Tibial nerve (tissue), 4 donors: ENCODE measurements at regions not wholly inside any gene's neighbourhood (a gene's known extent, or its start where the extent isn't known, plus 50 kb on each side); places are given as distances from the start of the nearest gene placed in this dataset.

Experiments used
- DNase-seq, 2 donors: peaks; one replicate each; pipeline ENCODE4 v3.0.0-alpha.2; 2019; ENCODE audit warnings: low spot score in 2 of 2
- H3K27ac ChIP-seq, 4 donors: fragments of 200-600 bp; sonication (generic) in 3 of 4; one replicate each; pipeline ENCODE4 v1.5.1; 2017 to 2019; ENCODE audit warnings: mild to moderate bottlenecking in 1 of 4
- H3K27me3 ChIP-seq, 2 donors: fragments of 200-600 bp; sonication (generic) in 1 of 2; one replicate each; pipeline versions ENCODE4 v1.5.1 to v1.6.0; 2017 to 2019
- H3K36me3 ChIP-seq, 3 donors: fragments of 200-600 bp; sonication (generic); one replicate each; pipeline ENCODE4 v1.5.1; 2018 to 2019
- H3K4me1 ChIP-seq, 4 donors: fragments of 200-600 bp; sonication (generic) in 3 of 4; one replicate each; pipeline ENCODE4 v1.5.1; 2017 to 2019
- H3K4me3 ChIP-seq, 4 donors: fragments of 200-600 bp; sonication (generic) in 3 of 4; one replicate each; pipeline ENCODE4 v1.5.1; 2017 to 2019; ENCODE audit warnings: mild to moderate bottlenecking in 1 of 4, moderate library complexity in 1 of 4
- H3K9me3 ChIP-seq, 4 donors: fragments of 200-600 bp; sonication (generic) in 3 of 4; one replicate each; pipeline ENCODE4 v1.5.1; 2017 to 2019
- EP300 ChIP-seq, 2 donors: sonication (generic); formaldehyde crosslinking; IDR thresholded peaks; one replicate each; pipeline ENCODE4 v1.6.1; 2017; ENCODE audit warnings: antibody characterized with exemption in 2 of 2, mild to moderate bottlenecking in 1 of 2
- POLR2A ChIP-seq, 2 donors: fragments of 450-650 bp; IDR thresholded peaks; one replicate each; pipeline ENCODE4 v1.6.1; 2017; ENCODE audit warnings: antibody characterized with exemption in 2 of 2, mild to moderate bottlenecking in 2 of 2, moderate library complexity in 2 of 2
- WGBS, 2 donors: methylation state at CpG; one replicate each; pipeline ENCODE4 v1.1.5; 2018; 5-methylcytosine and 5-hydroxymethylcytosine counted together
- TF ChIP-seq, protein P1 (sequence below), 5 experiments: fragments of 200-600 bp in 3 of 5; fragments of 450-650 bp in 2 of 5; sonication (generic) in 3 of 5; IDR thresholded peaks; one replicate each; pipeline ENCODE4 v1.5.1; 2016 to 2019; ENCODE audit warnings: antibody characterized with exemption in 5 of 5, mild to moderate bottlenecking in 3 of 5, moderate library complexity in 2 of 5

DNA sequence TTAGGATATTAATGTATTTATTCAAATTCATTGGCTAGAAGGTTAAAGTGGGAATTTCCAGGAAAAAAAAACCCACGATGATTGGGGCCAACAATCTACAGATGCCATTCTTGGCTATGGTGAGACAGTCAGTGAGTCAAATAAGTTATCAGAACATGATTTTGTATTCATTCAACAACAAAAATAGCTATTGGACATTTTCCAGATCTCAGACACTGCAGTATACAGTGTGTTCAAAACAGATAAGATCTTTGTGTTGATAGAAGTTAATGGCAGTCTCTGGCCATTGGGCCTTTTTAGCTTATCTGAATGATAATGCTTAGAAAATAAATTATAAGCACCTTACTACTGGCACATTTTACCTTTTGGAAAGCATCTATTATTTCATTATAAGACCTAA lies 547.7 kb downstream of the MAT2B start:
- DNase-seq, result no peak
- Histone ChIP-seq H3K9me3 (no peaks in the 10 kb centered on the region), H3K4me3 (no peak overlapping the region), H3K27me3 (no peaks in the 10 kb centered on the region), H3K4me1 (no peaks in the 10 kb centered on the region), H3K27ac (no peak overlapping the region), H3K36me3 (no peaks in the 10 kb centered on the region)
- TF ChIP-seq, protein P1, sequence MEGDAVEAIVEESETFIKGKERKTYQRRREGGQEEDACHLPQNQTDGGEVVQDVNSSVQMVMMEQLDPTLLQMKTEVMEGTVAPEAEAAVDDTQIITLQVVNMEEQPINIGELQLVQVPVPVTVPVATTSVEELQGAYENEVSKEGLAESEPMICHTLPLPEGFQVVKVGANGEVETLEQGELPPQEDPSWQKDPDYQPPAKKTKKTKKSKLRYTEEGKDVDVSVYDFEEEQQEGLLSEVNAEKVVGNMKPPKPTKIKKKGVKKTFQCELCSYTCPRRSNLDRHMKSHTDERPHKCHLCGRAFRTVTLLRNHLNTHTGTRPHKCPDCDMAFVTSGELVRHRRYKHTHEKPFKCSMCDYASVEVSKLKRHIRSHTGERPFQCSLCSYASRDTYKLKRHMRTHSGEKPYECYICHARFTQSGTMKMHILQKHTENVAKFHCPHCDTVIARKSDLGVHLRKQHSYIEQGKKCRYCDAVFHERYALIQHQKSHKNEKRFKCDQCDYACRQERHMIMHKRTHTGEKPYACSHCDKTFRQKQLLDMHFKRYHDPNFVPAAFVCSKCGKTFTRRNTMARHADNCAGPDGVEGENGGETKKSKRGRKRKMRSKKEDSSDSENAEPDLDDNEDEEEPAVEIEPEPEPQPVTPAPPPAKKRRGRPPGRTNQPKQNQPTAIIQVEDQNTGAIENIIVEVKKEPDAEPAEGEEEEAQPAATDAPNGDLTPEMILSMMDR (IDR thresholded peaks at IDR 0.05), result no peak
- no peak for TF ChIP-seq EP300 (IDR thresholded peaks at IDR 0.05)
- TF ChIP-seq POLR2A (IDR thresholded peaks at IDR 0.05), result no peak
- WGBS, 2 donors, result 38% methylated on average over 1 of the region's 1 CpG

DNA sequence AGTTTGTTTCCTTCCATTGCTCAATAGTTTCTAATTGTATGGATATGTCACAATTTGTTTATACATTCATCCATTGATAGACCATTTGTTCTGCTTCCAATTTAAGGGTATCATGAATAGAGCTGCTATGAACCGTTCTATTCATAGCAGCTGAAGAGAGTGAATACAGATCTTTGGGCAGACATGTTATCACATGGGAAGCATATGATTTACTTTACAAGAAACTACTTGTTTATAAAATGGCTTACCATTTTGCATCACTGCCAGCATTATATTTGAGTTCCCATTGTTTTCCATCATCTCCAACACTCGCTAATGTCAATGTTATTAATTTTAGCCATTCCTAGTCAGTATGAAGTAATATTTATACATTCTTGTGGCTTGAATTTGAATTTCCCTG lies 549.0 kb downstream of the MAT2B start:
- H3K4me3 ChIP-seq, result no peak overlapping the region
- WGBS, 2 donors, result 41 to 52% methylated on average over 2 of the region's 2 CpGs
- no peaks in the 10 kb centered on the region for H3K9me3 ChIP-seq
- TF ChIP-seq, protein P1 (IDR thresholded peaks at IDR 0.05), result no peak
- no peak for TF ChIP-seq POLR2A (IDR thresholded peaks at IDR 0.05)
- TF ChIP-seq EP300 (IDR thresholded peaks at IDR 0.05), result no peak
- no peaks in the 10 kb centered on the region for H3K27me3 ChIP-seq
- no peaks in the 10 kb centered on the region for H3K36me3 ChIP-seq
- no peak for DNase-seq
- no peak overlapping the region for H3K27ac ChIP-seq
- H3K4me1 ChIP-seq, result no peaks in the 10 kb centered on the region

DNA sequence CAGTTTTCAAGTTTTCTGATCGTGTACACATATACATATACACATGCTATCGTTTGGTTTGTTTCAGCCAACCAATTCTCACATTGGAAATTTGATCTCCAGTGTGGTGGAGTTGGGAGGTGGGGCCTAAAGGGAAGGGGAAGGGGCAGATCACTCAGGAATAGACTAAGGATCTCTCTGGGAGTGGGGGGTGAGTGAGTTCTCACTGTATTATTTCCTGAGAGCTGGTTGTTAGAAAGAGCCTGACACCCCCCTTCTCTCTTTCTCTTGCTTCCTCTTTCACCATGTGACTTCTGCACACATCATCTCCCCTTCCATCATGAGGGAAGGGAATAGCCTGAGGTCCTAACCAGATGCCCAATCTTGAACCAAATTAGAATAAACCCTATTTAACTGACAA lies 551.7 kb downstream of the MAT2B start:
- no peaks in the 10 kb centered on the region for H3K27me3 ChIP-seq
- H3K4me1 ChIP-seq, result no peaks in the 10 kb centered on the region
- 75 to 76% methylated on average over 2 of the region's 2 CpGs for WGBS, 2 donors
- DNase-seq, result no peak
- H3K27ac ChIP-seq, result no peak overlapping the region
- H3K4me3 ChIP-seq, result no peak overlapping the region
- no peaks in the 10 kb centered on the region for H3K9me3 ChIP-seq
- H3K36me3 ChIP-seq, result no peaks in the 10 kb centered on the region
- TF ChIP-seq POLR2A (IDR thresholded peaks at IDR 0.05) (no peak), EP300 (IDR thresholded peaks at IDR 0.05) (no peak)
- TF ChIP-seq, protein P1 (IDR thresholded peaks at IDR 0.05), result no peak

DNA sequence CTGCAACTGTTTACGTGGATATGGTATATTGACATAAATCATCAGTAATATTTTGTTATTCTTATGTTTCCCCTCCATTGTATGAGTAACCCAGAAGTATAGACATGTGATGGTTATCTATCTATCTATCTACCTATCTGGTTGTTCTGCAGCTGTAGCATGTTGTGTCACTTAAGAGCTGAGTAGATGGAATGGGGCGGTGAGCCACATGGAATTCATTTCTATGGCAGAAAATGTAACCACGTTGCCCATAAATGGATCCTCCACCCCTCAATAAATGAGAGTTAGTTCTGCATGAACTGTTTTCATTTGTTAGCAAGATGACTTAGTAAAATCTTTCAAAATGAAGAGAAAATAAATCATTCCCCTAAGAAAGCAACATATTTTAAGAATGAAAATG lies 553.2 kb downstream of the MAT2B start:
- TF ChIP-seq, protein P1 (IDR thresholded peaks at IDR 0.05), result no peak
- no peak for TF ChIP-seq EP300 (IDR thresholded peaks at IDR 0.05)
- no peak for TF ChIP-seq POLR2A (IDR thresholded peaks at IDR 0.05)
- Histone ChIP-seq H3K4me3 (no peak overlapping the region), H3K27ac (no peak overlapping the region), H3K36me3 (no peaks in the 10 kb centered on the region), H3K27me3 (no peaks in the 10 kb centered on the region), H3K9me3 (no peaks in the 10 kb centered on the region), H3K4me1 (no peaks in the 10 kb centered on the region)
- no peak for DNase-seq
- 62 to 73% methylated on average over 3 of the region's 3 CpGs for WGBS, 2 donors

DNA sequence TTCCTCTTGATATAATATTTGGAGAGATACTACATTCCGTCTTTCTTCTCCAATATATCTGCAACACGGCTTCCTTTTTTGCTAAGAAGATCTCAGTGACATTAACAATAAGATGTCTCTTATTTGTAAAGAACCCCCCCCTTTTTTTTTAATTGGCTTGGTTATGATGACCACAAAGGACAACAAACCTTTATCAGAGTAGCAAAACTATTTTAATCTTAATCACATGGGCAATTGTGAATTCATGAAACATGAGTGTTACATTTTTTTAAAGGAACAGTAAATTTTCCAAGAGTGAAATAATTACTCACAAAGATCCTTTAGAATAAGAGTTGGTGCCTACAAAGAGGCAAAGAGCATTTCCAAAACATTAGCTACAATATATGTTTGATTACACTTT lies 554.1 kb downstream of the MAT2B start:
- DNase-seq, result no peak
- no peaks in the 10 kb centered on the region for H3K4me1 ChIP-seq
- WGBS, 2 donors, result 57 to 67% methylated on average over 2 of the region's 2 CpGs
- TF ChIP-seq EP300 (IDR thresholded peaks at IDR 0.05) (no peak), POLR2A (IDR thresholded peaks at IDR 0.05) (no peak)
- TF ChIP-seq, protein P1 (IDR thresholded peaks at IDR 0.05), result no peak
- H3K4me3 ChIP-seq, result no peak overlapping the region
- H3K36me3 ChIP-seq, result no peaks in the 10 kb centered on the region
- H3K27me3 ChIP-seq, result no peaks in the 10 kb centered on the region
- H3K27ac ChIP-seq, result no peak overlapping the region
- no peaks in the 10 kb centered on the region for H3K9me3 ChIP-seq
